Prostate gland (tissue), 2 donors: ENCODE measurements at regions not wholly inside any gene's neighbourhood (a gene's known extent, or its start where the extent isn't known, plus 50 kb on each side); places are given as distances from the start of the nearest gene placed in this dataset.

ENCODE experiments used
- CTCF ChIP-seq, 4 experiments: fragments of 200-600 bp in 2 of 4; fragments of 450-650 bp in 2 of 4; sonication (generic) in 2 of 4; IDR thresholded peaks; 1 replicate in 3 of 4; 2 replicates in 1 of 4; pipeline ENCODE4 v1.5.1; 2016 to 2019; ENCODE audit warnings: antibody characterized with exemption in 4 of 4, mild to moderate bottlenecking in 2 of 4, moderate library complexity in 2 of 4
- POLR2A ChIP-seq: fragments of 450-650 bp; IDR thresholded peaks from one replicate; pipeline ENCODE4 v1.6.1; 2016; ENCODE audit warnings: antibody characterized with exemption, mild to moderate bottlenecking

GRCh38 chr2:13156916-13157315 lies 440.2 kb downstream of the TRIB2 start:
- TF ChIP-seq POLR2A (no peak), CTCF (IDR thresholded peaks at IDR 0.05) (no peak)
